ENCODE measurements at regions not wholly inside any gene's neighbourhood (a gene's known extent, or its start where the extent isn't known, plus 50 kb on each side); places are given as distances from the start of the nearest gene placed in this dataset.

DNA sequence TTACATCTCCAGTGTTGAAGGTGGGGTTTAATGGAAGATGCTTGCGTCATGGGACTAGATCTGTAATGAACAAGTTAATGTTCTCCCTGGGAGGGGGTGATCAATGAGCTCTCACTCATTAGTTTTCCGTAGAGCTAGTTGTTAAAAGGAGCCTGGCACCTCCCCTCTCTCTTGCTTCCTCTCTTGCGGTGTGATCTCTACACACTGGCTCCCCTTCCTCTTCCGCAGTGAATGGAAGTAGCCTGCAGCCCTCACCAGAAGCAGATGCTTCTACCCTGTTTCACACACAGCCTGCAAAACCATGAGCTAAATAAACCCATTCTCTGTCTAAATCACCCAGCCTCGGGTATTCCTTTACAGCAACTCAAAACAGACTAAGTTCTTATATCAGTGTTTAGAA is 318.8 kb downstream of the SLITRK1 start:
- no peak for TF ChIP-seq POLR2A (IDR thresholded peaks at IDR 0.05)
- TF ChIP-seq, protein P1, sequence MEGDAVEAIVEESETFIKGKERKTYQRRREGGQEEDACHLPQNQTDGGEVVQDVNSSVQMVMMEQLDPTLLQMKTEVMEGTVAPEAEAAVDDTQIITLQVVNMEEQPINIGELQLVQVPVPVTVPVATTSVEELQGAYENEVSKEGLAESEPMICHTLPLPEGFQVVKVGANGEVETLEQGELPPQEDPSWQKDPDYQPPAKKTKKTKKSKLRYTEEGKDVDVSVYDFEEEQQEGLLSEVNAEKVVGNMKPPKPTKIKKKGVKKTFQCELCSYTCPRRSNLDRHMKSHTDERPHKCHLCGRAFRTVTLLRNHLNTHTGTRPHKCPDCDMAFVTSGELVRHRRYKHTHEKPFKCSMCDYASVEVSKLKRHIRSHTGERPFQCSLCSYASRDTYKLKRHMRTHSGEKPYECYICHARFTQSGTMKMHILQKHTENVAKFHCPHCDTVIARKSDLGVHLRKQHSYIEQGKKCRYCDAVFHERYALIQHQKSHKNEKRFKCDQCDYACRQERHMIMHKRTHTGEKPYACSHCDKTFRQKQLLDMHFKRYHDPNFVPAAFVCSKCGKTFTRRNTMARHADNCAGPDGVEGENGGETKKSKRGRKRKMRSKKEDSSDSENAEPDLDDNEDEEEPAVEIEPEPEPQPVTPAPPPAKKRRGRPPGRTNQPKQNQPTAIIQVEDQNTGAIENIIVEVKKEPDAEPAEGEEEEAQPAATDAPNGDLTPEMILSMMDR (IDR thresholded peaks at IDR 0.05): no peak
- no peak overlapping the region for H3K27ac ChIP-seq
- intact Hi-C loops (cut with DNase I): no loop called here
- no peaks in the 10 kb centered on the region for H3K36me3 ChIP-seq (replicated peaks in 1 of 2)
- no peak for DNase-seq
- H3K27me3 ChIP-seq: no peaks in the 10 kb centered on the region
- 68 to 76% (median 75%) methylated on average over 5 of the region's 5 CpGs for WGBS, 4 donors
- no peaks in the 10 kb centered on the region for H3K9me3 ChIP-seq (replicated peaks in 1 of 3)
- no peak overlapping the region for H3K4me3 ChIP-seq
- no peaks in the 10 kb centered on the region for H3K4me1 ChIP-seq (replicated peaks in 1 of 2)

DNA sequence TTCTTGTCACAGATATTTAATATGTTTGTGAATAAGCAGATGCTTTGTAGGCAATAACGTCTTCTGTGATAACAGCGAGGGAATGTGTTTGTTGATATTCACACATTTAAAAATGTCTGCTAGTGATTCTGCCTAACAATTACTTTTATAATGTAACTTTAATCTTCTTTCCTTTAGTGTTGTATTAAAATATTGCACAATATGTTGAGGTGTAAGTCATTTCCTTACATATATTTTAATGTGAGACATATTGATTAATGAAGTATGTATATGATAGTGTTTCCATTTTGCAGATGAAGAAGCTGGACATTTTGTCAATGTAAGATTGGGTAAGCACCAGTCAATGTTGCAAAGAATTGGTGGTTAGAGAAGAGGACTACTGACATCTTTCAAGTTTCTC is 324.4 kb downstream of the SLITRK1 start:
- intact Hi-C loops (cut with DNase I): no loop called here
- TF ChIP-seq, protein P1 (IDR thresholded peaks at IDR 0.05): no peak
- no peak for TF ChIP-seq POLR2A (IDR thresholded peaks at IDR 0.05)

DNA sequence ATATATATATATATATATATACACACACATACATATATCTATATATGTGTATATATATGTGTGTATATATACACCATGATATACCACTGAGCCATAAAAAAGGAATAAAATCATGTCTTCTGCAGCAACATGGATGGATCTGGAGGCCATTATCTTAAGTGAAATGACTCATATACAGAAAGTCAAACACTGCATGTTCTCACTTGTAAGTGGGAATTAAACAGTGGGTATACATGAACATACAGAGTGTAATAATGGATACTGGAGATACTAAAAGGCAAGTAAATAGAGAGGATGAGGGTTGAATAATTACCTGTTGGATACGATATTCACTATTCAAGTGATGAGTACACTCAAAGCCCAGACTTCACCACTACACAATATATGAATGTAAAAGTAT is 332.6 kb downstream of the SLITRK1 start:
- WGBS, 4 donors: 86 to 97% (median 92%) methylated on average over 1 of the region's 1 CpG
- H3K27me3 ChIP-seq: no peaks in the 10 kb centered on the region
- H3K4me1 ChIP-seq (replicated peaks in 1 of 2): no peaks in the 10 kb centered on the region
- no peak overlapping the region for H3K4me3 ChIP-seq
- intact Hi-C loops (cut with DNase I): no loop called here
- no peak overlapping the region for H3K27ac ChIP-seq
- TF ChIP-seq, protein P1 (IDR thresholded peaks at IDR 0.05): no peak
- no peak for TF ChIP-seq POLR2A (IDR thresholded peaks at IDR 0.05)
- no peaks in the 10 kb centered on the region for H3K9me3 ChIP-seq (replicated peaks in 1 of 3)
- DNase-seq: no peak
- no peaks in the 10 kb centered on the region for H3K36me3 ChIP-seq (replicated peaks in 1 of 2)

More for the DNA sequence above, 324.4 kb downstream of the SLITRK1 start:
- H3K27me3 ChIP-seq: no peaks in the 10 kb centered on the region
- H3K27ac ChIP-seq: no peak overlapping the region
- WGBS, 4 donors: 77 to 90% (median 80%) methylated on average over 2 of the region's 2 CpGs
- H3K4me1 ChIP-seq (replicated peaks in 1 of 2): no peaks in the 10 kb centered on the region
- no peak for DNase-seq
- H3K9me3 ChIP-seq (replicated peaks in 1 of 3): no peaks in the 10 kb centered on the region
- no peaks in the 10 kb centered on the region for H3K36me3 ChIP-seq (replicated peaks in 1 of 2)
- H3K4me3 ChIP-seq: no peak overlapping the region

DNA sequence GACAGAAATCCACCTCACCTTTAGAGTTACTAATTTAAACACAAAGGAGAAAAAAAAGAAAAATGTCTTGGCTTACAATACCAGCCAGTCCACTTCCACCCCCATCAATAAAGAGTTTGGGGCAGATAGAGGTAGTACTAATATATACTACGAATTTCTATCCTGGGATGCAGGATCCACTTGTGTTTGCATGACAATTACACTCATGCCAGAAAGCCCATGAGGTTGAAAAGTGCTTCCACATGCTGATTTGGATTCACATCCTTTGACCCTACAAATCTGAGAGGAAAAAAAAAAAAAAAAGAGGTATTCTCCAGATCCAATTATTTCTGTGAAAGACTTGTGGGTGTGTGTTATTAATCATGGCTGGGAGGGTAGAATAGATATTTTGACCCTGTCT is 335.2 kb downstream of the SLITRK1 start:
- Histone ChIP-seq H3K27me3 (no peaks in the 10 kb centered on the region), H3K27ac (no peak overlapping the region), H3K9me3 (replicated peaks in 1 of 3) (no peaks in the 10 kb centered on the region), H3K4me1 (replicated peaks in 1 of 2) (no peaks in the 10 kb centered on the region), H3K36me3 (replicated peaks in 1 of 2) (no peaks in the 10 kb centered on the region), H3K4me3 (no peak overlapping the region)
- TF ChIP-seq, protein P1 (IDR thresholded peaks at IDR 0.05): no peak
- no peak for TF ChIP-seq POLR2A (IDR thresholded peaks at IDR 0.05)
- intact Hi-C loops (cut with DNase I): no loop called here
- no peak for DNase-seq
- WGBS, 4 donors: 52 to 62% (median 58%) methylated on average over 1 of the region's 1 CpG
